NCI-H446 treated with DMSO at 0.1 percent for 48 hours (cell line): ENCODE measurements at regions not wholly inside any gene's neighbourhood (a gene's known extent, or its start where the extent isn't known, plus 50 kb on each side); places are given as distances from the start of the nearest gene placed in this dataset.
"Not testable (repeated sequence)": the region's sequence is repeated elsewhere in the genome, so short reads cannot be mapped to it uniquely, and the experiment has no call there.

Experiments used
- DNase-seq: peaks from one replicate; lab custom pipeline; 2025; lab: John Stamatoyannopoulos, UW

DNA sequence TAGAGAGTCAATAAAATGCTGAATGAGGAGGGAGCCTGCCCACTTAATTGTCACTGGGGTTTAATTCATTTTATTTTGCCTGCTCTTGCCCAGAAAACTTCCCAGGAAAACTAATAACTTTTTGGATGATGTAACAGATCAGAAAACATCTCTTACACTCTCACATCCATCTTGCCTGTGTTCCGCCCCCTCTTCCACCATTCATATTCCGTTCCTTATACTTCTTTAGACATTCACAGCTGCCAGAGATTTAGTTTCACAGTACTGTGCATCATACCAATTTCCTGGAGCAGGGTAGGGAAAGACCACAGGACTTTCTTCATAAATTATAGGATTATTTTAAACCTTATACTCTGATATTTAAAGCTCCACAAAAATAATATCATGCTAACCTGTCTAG lies 776.1 kb upstream of the SOX11 start:
- DNase-seq: no peak

DNA sequence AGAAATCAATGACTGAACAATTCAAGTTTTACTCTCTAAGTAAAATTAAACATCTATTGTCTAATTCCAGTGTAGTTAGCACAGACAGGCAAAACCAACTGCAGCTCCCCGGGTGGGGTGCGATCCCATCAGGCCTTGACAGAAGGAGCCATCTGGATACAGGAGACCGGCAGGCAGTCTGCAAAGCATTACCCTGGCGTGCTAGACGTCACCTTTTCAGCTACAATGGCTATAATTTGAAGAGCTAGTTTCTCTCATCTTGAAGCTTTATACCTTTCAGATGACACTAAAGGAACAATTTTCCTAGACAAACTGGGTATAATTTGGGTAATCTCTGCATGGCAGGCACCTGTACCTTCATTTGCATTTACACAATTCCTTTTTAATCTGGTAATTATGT lies 761.5 kb upstream of the SOX11 start:
- no peak for DNase-seq

DNA sequence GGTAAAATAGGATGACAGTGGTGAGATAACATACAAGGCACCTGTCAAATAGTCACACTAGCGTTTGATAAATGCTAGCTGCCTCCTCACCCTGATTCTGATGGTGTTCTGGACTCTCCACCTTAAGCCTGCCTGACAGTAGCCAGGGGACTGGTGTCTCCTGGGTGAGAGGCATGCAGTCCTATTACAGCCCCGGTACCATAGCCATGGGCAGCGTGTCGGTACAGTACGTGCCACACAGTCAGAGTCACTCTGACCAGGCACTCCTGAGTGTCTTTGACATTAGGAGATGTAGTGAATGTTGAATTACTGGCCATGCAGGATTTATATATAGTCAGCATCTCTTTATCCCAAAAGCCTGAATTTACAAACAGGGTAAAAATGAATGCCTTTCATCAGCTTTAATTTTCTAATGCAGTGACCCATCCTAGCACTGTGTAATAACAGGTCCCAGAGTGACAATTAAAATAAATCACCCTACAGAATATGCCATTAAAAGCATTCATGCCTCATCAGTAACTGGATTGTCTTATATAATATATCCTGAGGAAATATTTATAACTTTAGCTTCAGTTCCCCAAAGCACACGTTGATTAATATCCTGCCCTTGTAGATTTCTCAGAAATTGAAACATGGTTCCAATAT lies 760.3 kb upstream of the SOX11 start:
- DNase-seq: no peak

DNA sequence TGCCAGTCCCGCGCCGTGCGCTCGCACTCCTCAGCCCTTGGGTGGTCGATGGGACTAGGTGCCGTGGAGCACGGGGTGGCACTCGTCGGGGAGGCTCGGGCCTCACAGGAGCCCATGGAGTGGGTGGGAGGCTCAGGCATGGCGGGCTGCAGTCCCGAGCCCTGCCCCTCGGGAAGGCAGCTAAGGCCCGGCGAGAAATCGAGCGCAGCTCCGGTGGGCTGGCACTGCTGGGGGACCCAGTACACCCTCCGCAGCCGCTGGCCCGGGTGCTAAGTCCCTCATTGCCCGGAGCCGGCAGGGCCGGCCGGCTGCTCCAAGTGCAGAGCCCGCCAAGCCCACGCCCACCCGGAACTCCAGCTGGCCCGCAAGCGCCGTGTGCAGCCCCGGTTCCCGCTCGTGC lies 756.9 kb upstream of the SOX11 start:
- not testable (repeated sequence) for DNase-seq

DNA sequence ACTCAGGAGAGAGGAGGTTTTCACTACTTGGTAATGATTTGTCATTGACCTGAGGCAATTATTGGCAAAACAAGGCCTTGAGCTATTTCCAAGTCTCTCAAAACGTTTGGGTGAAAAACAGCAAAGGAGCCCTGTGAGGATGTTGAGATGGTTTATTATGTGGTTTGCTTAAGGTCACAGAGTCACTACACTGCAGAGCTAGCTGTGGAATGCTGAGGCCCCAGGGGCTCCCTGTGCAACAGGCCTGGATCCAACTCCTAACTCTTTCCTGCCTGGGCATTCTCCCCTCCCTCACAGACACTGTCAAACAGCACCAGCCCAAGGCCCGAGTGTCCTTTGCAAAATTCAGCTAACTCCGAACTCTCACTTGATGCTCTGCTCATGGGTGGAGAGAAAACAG lies 754.6 kb upstream of the SOX11 start:
- DNase-seq: no peak

DNA sequence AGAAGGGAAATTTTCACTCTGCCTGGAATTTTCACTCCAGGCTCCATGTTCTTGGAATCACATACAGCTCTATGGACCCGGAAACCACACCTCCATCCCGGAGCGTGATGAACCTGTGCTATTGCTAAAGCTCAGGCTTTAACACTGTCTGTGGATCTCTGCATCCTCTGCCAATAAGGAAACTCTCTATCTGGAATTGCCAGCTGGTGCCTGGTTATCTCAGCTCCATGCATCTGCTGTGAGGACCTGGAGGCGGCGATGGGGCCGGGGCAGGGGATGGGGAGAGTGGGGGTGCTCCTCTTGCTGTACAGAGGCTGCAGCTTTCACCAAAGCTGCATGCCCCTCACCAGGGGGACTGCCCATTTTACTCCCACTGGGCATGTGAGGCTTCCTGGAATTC lies 754.0 kb upstream of the SOX11 start:
- no peak for DNase-seq

DNA sequence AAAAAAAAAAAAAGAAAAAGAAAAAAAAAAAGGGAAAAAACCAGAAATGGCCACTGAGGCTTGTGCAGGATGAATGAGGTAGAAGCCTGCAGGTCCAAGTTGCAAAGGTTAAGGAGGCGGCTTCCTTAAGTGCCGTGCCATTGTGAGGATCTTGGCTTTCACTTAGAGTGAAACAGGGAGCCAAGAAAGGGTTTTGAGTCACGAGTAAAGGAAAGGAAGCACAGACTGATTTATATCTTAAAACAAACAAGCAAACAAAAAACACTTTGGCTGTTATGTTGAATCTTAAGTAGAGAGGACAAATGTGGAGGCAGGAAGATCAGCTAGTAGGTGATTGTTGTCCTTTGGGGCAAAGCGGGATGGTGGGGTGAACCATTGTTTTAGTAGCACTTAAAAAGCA lies 749.7 kb upstream of the SOX11 start:
- DNase-seq: no peak

DNA sequence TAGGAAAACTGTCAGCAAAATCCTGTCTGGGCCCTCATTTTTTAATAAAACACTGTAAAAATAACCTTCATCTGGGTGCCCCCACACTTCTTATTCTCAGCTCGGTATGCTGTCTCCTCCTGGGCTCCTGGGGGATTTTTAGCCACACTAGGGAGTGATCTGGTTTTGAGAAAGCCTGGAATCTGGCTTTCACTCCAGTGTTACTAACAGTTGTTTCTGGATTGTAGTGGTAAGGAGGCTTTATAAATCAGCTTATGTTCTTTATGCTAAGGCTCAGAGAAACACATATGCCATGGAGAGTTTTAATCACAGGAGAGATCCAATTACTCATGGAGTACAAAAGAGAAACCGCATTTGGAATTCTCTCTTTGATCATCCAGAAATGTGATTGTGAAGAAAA lies 744.3 kb upstream of the SOX11 start:
- DNase-seq: no peak

DNA sequence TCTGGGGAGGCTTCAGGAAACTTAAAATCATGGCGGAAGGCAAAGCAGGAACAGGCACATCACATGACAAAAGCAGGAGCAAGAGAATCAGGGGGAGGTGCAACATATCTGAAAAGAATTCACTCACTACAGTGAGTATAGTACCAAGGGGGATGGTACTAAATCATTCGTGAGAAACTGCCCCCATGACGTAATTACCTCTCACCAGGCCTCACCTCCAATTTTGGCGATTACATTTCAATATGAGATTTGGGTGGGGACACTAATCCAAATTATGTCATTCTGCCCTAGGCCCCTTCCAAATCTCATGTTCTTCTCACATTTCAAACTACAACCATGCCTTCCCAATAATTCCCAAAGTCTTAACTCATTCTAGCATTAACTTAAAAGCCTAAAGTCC lies 740.8 kb upstream of the SOX11 start:
- no peak for DNase-seq

DNA sequence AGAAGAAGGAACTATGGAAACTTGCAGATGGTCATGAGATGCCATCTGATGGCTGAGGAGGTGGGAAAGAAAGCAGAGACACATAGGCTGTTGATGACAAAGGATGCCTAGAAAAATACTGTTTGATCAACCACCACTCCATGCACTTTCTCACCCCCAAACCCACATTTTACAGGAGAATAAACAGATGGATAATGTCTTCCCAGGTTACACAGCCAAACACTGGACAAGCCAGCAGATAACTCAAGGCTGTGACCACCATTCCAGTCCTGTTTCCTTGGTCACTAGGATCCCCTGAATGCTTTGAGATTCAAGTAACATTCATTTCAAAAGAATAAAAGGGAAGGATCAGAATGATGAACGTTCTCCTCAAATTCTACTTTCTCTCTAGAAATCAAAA lies 733.0 kb upstream of the SOX11 start:
- DNase-seq: no peak

DNA sequence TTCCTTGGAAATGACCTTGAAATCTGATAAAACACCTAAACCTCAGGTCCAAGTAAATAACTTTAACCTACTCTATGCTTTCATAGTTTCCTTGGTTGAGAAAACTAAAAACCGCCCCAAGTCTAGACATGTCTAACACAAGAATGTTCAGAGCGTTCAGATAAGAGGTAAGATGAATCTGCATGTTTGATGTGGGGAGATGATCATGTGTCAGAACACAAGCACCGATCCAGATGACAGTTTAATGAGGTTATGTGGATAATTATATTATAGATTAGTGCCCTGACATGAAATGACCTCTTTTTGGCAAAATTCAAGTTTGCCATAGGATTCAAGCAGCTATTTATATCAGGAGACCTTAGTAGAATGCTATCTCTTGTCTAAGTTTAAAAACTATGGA lies 729.8 kb upstream of the SOX11 start:
- no peak for DNase-seq

DNA sequence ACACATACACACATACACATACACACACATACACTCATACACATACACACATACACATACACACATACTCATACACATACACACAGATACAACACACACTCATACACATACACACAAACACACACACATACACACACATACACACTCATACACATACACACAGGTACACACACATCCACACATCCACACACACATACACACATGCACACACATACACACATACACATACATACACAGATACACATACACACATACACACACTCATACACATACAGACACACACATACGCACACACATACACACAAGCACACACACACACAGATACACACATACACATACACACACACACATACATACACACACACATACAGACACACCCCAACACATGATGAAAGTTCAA lies 729.1 kb upstream of the SOX11 start:
- DNase-seq: no peak

DNA sequence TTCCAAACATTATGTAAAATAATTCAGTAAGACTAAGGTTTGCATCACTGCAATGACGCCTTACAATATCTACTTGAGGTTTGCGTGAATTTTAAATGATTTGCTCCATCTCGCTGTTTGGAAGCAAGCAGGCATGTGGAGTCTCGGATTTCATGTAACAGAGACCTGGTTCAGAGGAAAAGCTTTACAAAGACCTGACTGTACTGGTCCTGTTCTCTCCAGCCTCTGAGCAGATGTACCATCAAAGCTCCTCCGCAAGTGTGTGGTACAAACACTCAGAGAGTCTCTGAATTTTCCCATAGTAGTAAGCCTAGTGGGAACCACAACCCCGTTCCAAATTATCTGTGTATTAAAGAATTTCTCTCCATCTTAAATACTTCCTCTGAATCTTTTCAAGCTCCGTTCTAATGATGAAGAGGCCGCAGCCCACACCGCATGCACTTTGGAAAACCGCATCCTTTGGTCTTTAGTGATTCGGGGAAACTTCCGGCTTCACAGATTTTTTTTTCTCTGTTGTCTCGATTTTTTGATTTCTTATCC lies 728.1 kb upstream of the SOX11 start:
- no peak for DNase-seq

DNA sequence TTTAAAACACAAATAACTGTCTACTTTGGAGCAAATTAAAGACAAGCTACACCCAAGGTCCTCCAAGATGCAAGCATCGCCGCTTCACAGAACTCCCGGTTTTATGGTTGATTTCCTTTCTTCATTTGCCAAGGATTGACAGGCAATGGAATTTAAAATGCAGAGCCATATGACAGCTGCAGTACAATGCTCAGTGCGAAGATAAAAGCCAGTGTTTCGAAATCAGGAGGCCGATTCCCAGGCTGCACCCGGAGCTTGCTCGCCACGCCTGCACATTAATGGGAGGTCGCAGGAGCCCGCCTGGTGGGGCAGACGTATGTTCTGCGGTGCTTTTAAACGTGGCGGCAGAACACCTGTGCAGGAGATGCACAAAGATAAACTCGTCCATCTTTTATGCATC lies 727.6 kb upstream of the SOX11 start:
- DNase-seq: no peak

DNA sequence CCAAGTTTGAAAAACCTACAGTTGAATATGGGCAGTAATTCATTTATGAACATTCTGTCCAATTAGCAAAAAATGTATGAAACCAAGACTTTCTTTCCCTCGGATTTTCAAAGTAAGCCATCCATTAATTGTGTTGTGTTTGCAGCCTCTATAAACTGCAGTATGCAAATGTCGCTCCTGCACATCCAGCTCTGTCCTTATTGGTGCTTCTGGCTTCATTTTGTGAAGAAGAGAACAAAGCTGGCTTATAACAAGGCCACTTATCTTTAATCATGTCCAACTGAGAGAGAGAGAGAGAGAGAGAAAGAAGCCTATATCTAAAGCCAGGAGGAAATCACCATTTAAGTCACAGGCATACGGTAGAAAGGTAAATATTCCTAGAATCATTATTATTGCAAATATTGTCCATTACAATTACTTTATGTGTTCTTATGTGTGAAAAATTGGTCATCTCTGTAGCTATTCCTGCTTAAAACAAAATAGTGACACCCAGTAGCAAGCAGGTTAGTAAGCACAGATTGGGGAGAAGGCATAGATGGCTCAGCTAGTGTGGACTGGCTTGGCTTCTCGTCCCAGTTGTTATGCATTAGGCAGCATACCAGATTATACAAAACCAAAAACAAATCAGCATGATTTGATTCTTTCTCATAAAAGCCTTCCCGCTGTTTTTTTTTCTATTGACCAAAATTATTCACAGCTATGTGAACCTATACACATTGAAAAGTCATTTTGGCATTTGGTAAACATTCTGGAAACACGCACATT lies 726.4 kb upstream of the SOX11 start:
- no peak for DNase-seq

DNA sequence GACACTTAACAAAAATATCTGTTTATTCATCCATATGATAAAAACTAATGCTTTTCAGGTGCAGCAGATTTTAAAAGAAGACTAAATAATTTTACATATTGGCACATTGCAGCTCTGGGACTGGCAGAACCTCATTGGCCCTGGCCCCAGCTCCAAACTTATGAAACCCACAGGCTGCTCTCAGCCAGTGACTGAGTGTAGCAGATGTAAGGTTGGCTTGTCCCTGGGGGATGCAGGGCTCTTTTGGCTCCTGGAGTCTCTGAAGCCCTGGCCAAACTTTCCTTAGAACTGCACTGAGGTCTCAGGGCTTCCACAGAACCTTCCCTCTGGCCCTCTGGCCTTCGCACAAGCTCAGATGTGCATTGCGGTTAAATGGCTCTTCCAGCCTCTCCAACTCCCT lies 725.0 kb upstream of the SOX11 start:
- DNase-seq: no peak

DNA sequence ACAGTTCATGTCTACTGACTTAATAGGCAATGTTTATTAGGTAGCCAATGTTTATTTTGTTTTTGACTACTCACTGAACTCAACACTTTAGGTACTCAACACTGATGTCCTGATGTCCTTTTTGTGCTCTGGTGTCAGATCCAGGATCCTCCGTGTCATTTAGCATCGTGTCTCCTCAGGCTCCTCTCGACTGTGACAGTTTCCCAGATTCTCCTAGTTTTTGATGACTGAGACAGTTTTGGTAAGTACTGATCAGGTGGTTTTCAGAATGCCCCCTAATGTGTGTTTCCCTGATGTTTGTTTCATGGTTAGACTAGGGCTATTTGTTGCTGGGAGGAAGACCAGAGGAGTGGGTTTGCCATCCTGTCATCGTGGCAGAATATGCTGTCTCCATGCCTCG lies 719.7 kb upstream of the SOX11 start:
- DNase-seq: no peak

DNA sequence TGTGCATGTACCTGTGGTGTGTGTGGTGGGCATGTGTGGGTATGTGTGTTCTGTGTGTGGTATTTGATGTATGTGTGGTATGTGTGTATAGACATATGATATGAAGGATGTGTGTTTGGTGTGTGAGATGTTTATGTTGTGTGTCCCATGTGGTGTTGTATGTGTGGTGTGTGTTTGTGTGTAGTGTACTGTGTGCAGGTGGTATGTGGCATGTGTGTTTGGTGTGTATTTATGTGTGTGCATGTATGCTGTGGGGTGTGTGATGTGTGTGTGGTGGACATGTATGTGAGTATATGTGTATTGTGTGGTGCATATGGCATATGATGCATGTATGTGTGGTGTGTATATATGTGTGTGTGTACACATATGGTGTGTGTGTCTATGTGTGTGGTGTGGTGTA lies 718.8 kb upstream of the SOX11 start:
- DNase-seq: no peak

DNA sequence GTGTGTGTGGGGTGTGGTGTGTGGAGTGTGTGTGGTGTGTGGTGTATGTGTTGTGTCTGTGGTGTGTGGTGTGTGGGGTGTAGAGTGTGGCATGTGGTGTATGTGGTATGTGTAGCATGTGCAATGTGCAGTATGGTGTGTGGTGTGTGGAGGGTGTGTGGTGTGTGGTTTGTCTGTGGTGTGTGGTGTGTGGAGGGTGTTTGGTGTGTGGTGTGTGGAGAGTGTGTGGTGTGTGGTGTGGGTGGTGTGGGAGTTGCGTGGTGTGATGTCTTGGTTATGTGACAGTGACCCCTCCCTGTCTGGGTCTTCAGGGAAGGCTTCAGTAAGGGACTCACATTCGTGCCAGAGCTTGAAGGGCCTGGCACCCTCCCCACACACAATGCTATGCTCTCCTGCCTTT lies 718.2 kb upstream of the SOX11 start:
- DNase-seq: no peak

DNA sequence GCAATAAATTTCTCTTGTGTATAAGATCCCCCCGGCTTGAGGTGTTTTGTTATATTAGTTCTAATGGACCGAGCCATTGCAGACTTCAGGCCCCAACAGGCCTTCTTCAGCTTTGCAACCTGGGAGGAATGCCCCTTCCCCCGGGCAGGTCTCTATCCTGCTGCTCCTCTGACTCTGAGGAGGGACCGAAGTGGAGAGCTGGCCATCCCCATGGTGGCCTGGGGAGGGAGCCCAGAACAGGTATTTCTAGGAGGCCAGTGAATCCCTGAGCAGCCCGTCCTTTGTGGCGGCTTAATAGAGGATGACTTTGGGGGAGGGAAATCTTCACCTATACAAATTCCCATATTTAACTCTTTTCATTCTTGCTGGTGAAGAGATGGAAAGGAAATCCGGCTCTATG lies 715.8 kb upstream of the SOX11 start:
- no peak for DNase-seq

DNA sequence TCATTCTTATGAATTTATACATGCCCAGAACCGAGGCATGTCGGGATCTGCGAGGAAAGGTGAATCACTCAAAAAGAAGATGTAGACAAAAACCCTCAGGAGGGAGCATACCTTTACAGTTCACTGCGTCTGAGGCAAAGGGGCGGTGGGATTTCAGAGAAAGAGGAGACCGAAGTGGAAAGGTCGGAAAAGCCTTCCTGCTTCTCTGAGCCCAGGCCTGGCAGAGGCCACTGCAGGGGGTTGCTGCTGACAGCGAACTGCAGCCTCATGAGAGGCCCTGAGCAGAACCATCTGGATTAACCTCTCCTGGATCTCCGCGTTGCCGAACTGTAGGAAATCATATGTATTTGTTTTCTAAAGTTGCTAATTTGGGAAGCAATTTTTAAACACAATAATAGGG lies 713.1 kb upstream of the SOX11 start:
- no peak for DNase-seq

DNA sequence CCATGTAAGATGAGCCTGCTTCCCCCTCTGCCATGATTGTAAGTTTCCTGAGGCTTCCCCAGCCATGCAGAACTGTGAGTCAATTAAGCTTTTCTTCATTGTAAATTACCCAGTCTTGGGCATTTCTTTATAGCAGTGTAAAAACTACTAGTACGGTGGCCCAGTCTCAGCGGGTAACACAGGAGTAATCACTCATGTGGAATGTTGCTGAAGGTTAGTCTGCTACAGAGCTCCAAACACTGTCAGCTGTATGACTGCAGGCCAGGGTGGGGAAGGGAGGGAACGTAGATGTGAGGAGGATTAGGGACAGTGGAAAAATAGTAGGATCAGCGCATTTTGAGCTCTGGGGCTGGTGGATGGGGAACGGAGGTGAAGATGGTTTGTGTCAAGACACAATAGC lies 711.2 kb upstream of the SOX11 start:
- no peak for DNase-seq

DNA sequence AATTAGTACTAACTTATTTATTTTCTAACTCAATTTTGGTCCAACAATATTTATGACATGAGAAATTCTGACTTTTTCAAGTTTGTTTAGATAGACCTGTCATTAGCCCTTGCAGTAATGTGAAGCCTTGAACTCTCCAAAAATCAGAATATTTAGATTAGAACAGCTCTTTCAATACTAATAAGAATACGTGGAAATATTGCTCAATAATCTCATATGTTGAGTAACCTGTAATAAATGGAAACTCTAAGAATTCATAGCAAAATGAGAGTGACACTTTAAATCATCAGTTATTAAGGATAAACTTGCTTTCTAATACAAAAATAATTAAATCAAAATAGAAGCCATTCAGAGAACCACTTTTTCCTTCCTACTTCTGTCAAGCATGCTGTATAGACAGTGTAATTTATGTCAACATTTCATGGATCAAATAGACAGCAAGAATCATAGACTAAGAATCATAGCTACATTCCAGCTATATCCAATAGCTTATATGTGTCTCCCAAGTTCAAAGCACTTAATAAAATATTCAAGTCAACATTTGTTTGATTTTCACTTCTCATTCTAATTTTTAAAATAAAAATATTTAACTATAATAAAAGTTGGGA lies 710.3 kb upstream of the SOX11 start:
- DNase-seq: no peak
